ENCODE measurements at regions not wholly inside any gene's neighbourhood (a gene's known extent, or its start where the extent isn't known, plus 50 kb on each side); places are given as distances from the start of the nearest gene placed in this dataset.

DNA sequence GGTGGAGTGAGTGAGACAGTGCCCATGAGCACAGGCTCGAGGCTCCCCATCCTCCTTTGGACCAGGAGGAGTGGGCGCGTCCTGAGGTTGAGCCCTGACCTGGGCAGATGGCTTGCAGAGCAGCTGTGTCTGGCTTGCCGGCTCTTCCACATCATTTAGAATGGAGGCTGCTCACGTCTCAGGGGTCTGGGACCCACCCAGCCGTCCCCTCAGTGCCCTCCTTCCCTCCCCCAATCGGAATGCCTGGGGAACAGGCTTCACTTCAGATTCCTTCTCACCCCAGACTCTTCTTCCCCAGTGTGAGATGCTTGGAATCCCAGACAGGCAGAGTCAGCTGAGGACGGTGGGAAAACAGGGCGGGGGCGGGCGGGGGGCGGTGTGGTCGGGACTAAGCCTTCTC lies 968.6 kb upstream of the ZNF722 start:
- Histone ChIP-seq H3K27ac (no peak overlapping the region), H3K4me3 (no peak overlapping the region), H3K36me3 (no peaks in the 10 kb centered on the region), H3K27me3 (no peaks in the 10 kb centered on the region), H3K4me1 (no peaks in the 10 kb centered on the region), H3K9me3 (peaks cover 0 to 47% (median 0%) of the 10 kb centered on the region in 3 donors)
- no peak for TF ChIP-seq EP300 (IDR thresholded peaks at IDR 0.05)
- no peak for TF ChIP-seq POLR2A (IDR thresholded peaks at IDR 0.05)
- TF ChIP-seq, protein P1, sequence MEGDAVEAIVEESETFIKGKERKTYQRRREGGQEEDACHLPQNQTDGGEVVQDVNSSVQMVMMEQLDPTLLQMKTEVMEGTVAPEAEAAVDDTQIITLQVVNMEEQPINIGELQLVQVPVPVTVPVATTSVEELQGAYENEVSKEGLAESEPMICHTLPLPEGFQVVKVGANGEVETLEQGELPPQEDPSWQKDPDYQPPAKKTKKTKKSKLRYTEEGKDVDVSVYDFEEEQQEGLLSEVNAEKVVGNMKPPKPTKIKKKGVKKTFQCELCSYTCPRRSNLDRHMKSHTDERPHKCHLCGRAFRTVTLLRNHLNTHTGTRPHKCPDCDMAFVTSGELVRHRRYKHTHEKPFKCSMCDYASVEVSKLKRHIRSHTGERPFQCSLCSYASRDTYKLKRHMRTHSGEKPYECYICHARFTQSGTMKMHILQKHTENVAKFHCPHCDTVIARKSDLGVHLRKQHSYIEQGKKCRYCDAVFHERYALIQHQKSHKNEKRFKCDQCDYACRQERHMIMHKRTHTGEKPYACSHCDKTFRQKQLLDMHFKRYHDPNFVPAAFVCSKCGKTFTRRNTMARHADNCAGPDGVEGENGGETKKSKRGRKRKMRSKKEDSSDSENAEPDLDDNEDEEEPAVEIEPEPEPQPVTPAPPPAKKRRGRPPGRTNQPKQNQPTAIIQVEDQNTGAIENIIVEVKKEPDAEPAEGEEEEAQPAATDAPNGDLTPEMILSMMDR (IDR thresholded peaks at IDR 0.05): no peak
- no peak for TF ChIP-seq POLR2AphosphoS5 (IDR thresholded peaks at IDR 0.05)
- 70 to 87% methylated on average over 2 to 3 of the region's 13 CpGs for WGBS, 2 donors (ENCODE audit: low coverage in 1 of 2)
- no peak for ATAC-seq

GRCh38 chr7:63031838-63032436 lies 966.7 kb upstream of the ZNF722 start:
- Histone ChIP-seq H3K9me3 (peaks cover 0 to 41% (median 0%) of the 10 kb centered on the region in 3 donors), H3K4me3 (no peak overlapping the region), H3K36me3 (no peaks in the 10 kb centered on the region), H3K27ac (no peak overlapping the region), H3K4me1 (no peaks in the 10 kb centered on the region), H3K27me3 (no peaks in the 10 kb centered on the region)
- TF ChIP-seq EP300 (IDR thresholded peaks at IDR 0.05): no peak
- no peak for TF ChIP-seq POLR2A (IDR thresholded peaks at IDR 0.05)
- TF ChIP-seq, protein P1 (IDR thresholded peaks at IDR 0.05): no peak
- TF ChIP-seq POLR2AphosphoS5 (IDR thresholded peaks at IDR 0.05): no peak
- 40 to 75% methylated on average over 1 to 5 of the region's 16 CpGs for WGBS, 2 donors (ENCODE audit: low coverage in 1 of 2)
- ATAC-seq: no peak

GRCh38 chr7:63037242-63037641 lies 961.4 kb upstream of the ZNF722 start:
- Histone ChIP-seq H3K4me3 (no peak overlapping the region), H3K36me3 (no peaks in the 10 kb centered on the region), H3K9me3 (peaks cover 0 to 23% (median 0%) of the 10 kb centered on the region in 3 donors), H3K27ac (no peak overlapping the region), H3K4me1 (no peaks in the 10 kb centered on the region), H3K27me3 (no peaks in the 10 kb centered on the region)
- TF ChIP-seq EP300 (IDR thresholded peaks at IDR 0.05): no peak
- TF ChIP-seq POLR2AphosphoS5 (IDR thresholded peaks at IDR 0.05): no peak
- TF ChIP-seq, protein P1 (IDR thresholded peaks at IDR 0.05): no peak
- no peak for TF ChIP-seq POLR2A (IDR thresholded peaks at IDR 0.05)
- 43 to 69% methylated on average over 3 to 4 of the region's 6 CpGs for WGBS, 2 donors (ENCODE audit: low coverage in 1 of 2)
- ATAC-seq: no peak

DNA sequence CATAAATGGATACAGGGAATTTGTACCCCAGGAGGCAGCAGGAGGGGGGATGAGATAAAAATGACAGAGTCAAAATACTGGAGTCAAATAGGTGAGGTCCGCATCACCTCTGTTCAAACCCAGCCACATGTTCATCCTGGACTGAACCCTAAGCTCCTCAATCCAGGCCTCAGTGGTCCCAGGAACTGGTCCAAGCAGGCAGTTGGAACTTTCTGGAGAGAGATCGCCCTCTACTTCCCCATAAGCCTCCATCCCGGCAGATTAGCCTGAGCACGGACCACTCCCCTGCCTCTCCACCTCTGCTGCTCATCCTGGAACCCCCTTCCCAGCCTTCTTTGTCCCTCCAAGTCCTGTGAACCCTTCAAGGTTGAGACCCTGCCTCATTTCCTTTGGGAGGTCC lies 959.7 kb upstream of the ZNF722 start:
- TF ChIP-seq, protein P1 (IDR thresholded peaks at IDR 0.05): no peak
- no peak for TF ChIP-seq POLR2A (IDR thresholded peaks at IDR 0.05)
- H3K4me3 ChIP-seq: no peak overlapping the region
- H3K36me3 ChIP-seq: no peaks in the 10 kb centered on the region
- WGBS, 2 donors (ENCODE audit: low coverage in 1 of 2): 90% methylated on average over 2 to 4 of the region's 4 CpGs
- H3K27me3 ChIP-seq: no peaks in the 10 kb centered on the region
- peaks cover 0 to 20% (median 0%) of the 10 kb centered on the region in 3 donors for H3K9me3 ChIP-seq
- H3K27ac ChIP-seq: no peak overlapping the region
- no peak for ATAC-seq
- H3K4me1 ChIP-seq: no peaks in the 10 kb centered on the region

- H3K27me3 ChIP-seq: no peaks in the 10 kb centered on the region
- H3K4me1 ChIP-seq: no peaks in the 10 kb centered on the region
- 76 to 92% methylated on average over 5 to 6 of the region's 8 CpGs for WGBS, 2 donors (ENCODE audit: low coverage in 1 of 2)
Observed at GRCh38 chr7:63039882-63040281, 958.8 kb upstream of the ZNF722 start.

More at GRCh38 chr7:63039882-63040281, 958.8 kb upstream of the ZNF722 start:
- no peak overlapping the region for H3K27ac ChIP-seq
- TF ChIP-seq, protein P1 (IDR thresholded peaks at IDR 0.05): no peak
- no peak for TF ChIP-seq POLR2AphosphoS5 (IDR thresholded peaks at IDR 0.05)
- no peak for TF ChIP-seq POLR2A (IDR thresholded peaks at IDR 0.05)
- TF ChIP-seq EP300 (IDR thresholded peaks at IDR 0.05): no peak
- ATAC-seq: no peak
- no peak overlapping the region for H3K4me3 ChIP-seq
- peaks cover 0 to 20% (median 0%) of the 10 kb centered on the region in 3 donors for H3K9me3 ChIP-seq
- no peaks in the 10 kb centered on the region for H3K36me3 ChIP-seq

Measured in gastroesophageal sphincter (tissue), 4 donors.